Tibial artery (tissue), 4 donors: ENCODE measurements at regions not wholly inside any gene's neighbourhood (a gene's known extent, or its start where the extent isn't known, plus 50 kb on each side); places are given as distances from the start of the nearest gene placed in this dataset.

Experiments
- DNase-seq, 2 donors: peaks; one replicate each; pipeline ENCODE4 v3.0.0-alpha.2; 2019
- H3K27ac ChIP-seq, 2 donors: fragments of 200-600 bp; sonication (generic) in 1 of 2; 1 replicate in 1 of 2; 2 replicates in 1 of 2; pipeline ENCODE4 v1.5.1; 2018 to 2019; ENCODE audit warnings: mild to moderate bottlenecking in 1 of 2
- H3K27me3 ChIP-seq, 2 donors: fragments of 200-600 bp; sonication (generic) in 1 of 2; one replicate each; pipeline versions ENCODE4 v1.5.1 to v1.6.0; 2016 to 2019
- H3K36me3 ChIP-seq, 3 donors: fragments of 200-600 bp; sonication (generic) in 2 of 3; one replicate each; pipeline ENCODE4 v1.5.1; 2016 to 2019; ENCODE audit warnings: mild to moderate bottlenecking in 2 of 3
- H3K4me1 ChIP-seq, 4 donors: fragments of 200-600 bp; sonication (generic) in 2 of 4; 1 replicate in 3 of 4; 2 replicates in 1 of 4; pipeline ENCODE4 v1.5.1; 2016 to 2019
- H3K4me3 ChIP-seq, 2 donors: fragments of 200-600 bp; sonication (generic) in 1 of 2; 1 replicate in 1 of 2; 2 replicates in 1 of 2; pipeline ENCODE4 v1.5.1; 2018 to 2019; ENCODE audit warnings: mild to moderate bottlenecking in 2 of 2
- H3K9me3 ChIP-seq, 3 donors: fragments of 200-600 bp; sonication (generic) in 1 of 3; one replicate each; pipeline ENCODE4 v1.5.1; 2016 to 2019
- CTCF ChIP-seq, 2 experiments: fragments of 200-600 bp in 1 of 2; fragments of 450-650 bp in 1 of 2; IDR thresholded peaks; one replicate each; pipeline ENCODE4 v1.5.1; 2017 to 2019; ENCODE audit warnings: antibody characterized with exemption in 2 of 2, mild to moderate bottlenecking in 1 of 2, moderate library complexity in 1 of 2
- intact Hi-C: fragments of 100-400 bp; cut with DNase I; formaldehyde crosslinking; loops from one replicate; pipeline ENCODE4 v1.15.0; 2023; ENCODE audit warnings: low total_unique reads

- no peak for TF ChIP-seq CTCF (IDR thresholded peaks at IDR 0.05)
- H3K27ac ChIP-seq: no peak overlapping the region
- no peaks in the 10 kb centered on the region for H3K27me3 ChIP-seq
- no peak overlapping the region for H3K4me3 ChIP-seq
- H3K4me1 ChIP-seq: no peaks in the 10 kb centered on the region
- no peak for DNase-seq
- intact Hi-C loops: no loop called here
- no peaks in the 10 kb centered on the region for H3K9me3 ChIP-seq
- no peaks in the 10 kb centered on the region for H3K36me3 ChIP-seq
These were observed 710.1 kb upstream of the KCND2 start for GRCh38 chr7:119562839-119563238.

DNA sequence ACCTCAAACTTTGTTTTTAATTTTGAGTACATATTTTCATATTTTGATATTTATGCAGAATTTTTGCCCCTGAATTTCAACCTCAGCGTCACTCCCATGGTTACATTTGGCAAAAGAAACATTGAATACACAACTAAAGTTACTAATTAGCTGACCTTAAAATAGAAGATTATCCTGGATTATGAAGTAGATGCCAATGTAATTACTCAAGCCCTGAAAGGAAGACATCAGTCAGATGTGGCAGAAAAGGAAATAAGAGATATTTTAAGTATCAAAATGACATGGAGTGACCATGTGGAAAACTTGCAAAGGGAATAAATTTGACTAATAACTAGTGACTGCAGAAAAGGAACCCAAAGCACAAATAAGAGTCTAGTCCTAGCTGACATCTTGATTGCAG is 701.3 kb upstream of the KCND2 start:
- H3K4me3 ChIP-seq: no peak overlapping the region
- H3K36me3 ChIP-seq: no peaks in the 10 kb centered on the region
- no peak overlapping the region for H3K27ac ChIP-seq
- H3K27me3 ChIP-seq: no peaks in the 10 kb centered on the region
- peaks cover 0 to 5% (median 0%) of the 10 kb centered on the region in 3 donors for H3K9me3 ChIP-seq
- no peaks in the 10 kb centered on the region for H3K4me1 ChIP-seq
- TF ChIP-seq CTCF (IDR thresholded peaks at IDR 0.05): no peak
- intact Hi-C loops: no loop called here
- DNase-seq: no peak

DNA sequence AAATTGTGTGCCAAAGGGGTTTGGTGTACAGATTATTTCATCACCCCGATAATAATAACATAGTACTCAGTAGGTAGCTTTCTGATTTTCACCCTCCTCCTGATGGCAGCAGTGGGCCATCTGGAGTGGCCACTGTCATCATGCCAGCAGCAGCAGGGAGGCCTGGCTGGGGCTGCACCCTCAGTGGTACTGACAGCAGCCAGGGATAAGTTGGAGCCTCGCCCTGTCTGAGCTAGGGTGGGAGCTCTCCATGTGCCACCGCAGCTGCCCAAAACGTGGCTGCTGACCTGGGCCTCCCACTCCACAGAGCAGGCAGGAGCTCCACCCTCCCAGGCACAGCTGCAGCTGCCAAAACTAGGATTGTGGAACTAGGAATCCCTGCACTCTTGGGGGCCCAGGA is 700.8 kb upstream of the KCND2 start:
- H3K9me3 ChIP-seq: peaks cover 0 to 5% (median 0%) of the 10 kb centered on the region in 3 donors
- no peaks in the 10 kb centered on the region for H3K36me3 ChIP-seq
- H3K4me1 ChIP-seq: no peaks in the 10 kb centered on the region
- no peak overlapping the region for H3K27ac ChIP-seq
- no peak for TF ChIP-seq CTCF (IDR thresholded peaks at IDR 0.05)
- H3K4me3 ChIP-seq: no peak overlapping the region
- DNase-seq: no peak
- no peaks in the 10 kb centered on the region for H3K27me3 ChIP-seq
- intact Hi-C loops: no loop called here

- H3K27me3 ChIP-seq: no peaks in the 10 kb centered on the region
- H3K9me3 ChIP-seq: peaks cover 0 to 5% (median 0%) of the 10 kb centered on the region in 3 donors
- H3K36me3 ChIP-seq: no peaks in the 10 kb centered on the region
- no peak for TF ChIP-seq CTCF (IDR thresholded peaks at IDR 0.05)
- DNase-seq: no peak
- no peaks in the 10 kb centered on the region for H3K4me1 ChIP-seq
- no peak overlapping the region for H3K27ac ChIP-seq
- intact Hi-C loops: no loop called here
- H3K4me3 ChIP-seq: no peak overlapping the region
These were observed 700.4 kb upstream of the KCND2 start for GRCh38 chr7:119572541-119572940.

DNA sequence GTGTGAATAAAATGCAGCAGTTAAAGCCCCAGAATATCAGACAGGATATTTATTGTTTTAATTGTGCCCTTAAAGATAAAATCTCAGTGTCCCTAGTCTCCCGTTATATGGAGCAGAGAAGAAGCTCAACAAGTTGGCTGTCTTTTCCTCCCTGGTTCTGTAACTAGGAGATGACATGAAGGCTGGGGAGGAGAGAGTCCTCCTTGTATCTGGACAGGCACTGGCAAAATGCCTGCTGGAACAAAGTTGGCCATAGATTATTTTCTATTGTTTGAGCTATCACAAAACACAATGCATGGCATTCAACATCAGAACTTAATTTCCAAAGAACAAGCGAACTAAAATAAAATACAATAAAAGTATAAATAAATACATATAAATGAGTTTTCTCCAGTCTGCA is 694.9 kb upstream of the KCND2 start:
- intact Hi-C loops: no loop called here
- no peaks in the 10 kb centered on the region for H3K4me1 ChIP-seq
- no peaks in the 10 kb centered on the region for H3K27me3 ChIP-seq
- no peak for TF ChIP-seq CTCF (IDR thresholded peaks at IDR 0.05)
- H3K4me3 ChIP-seq: no peak overlapping the region
- no peak for DNase-seq
- no peak overlapping the region for H3K27ac ChIP-seq
- H3K9me3 ChIP-seq: no peaks in the 10 kb centered on the region
- no peaks in the 10 kb centered on the region for H3K36me3 ChIP-seq

GRCh38 chr7:119594956-119595355 is 678.0 kb upstream of the KCND2 start:
- no peak for TF ChIP-seq CTCF (IDR thresholded peaks at IDR 0.05)
- Histone ChIP-seq H3K9me3 (no peaks in the 10 kb centered on the region), H3K27ac (no peak overlapping the region), H3K4me3 (no peak overlapping the region), H3K36me3 (no peaks in the 10 kb centered on the region), H3K4me1 (no peaks in the 10 kb centered on the region), H3K27me3 (no peaks in the 10 kb centered on the region)
- no peak for DNase-seq
- intact Hi-C loops: no loop called here
